DND-41 (cell line): ENCODE measurements at regions not wholly inside any gene's neighbourhood (a gene's known extent, or its start where the extent isn't known, plus 50 kb on each side); places are given as distances from the start of the nearest gene placed in this dataset.

Experiments used
- EZH2 ChIP-seq: IDR thresholded peaks from 3 replicates; pipeline ENCODE4 v1.6.1; 2012; ENCODE audit warnings: borderline replicate concordance, low read depth, mild to moderate bottlenecking, moderate library complexity, low read length, inconsistent platforms; ENCODE audit not compliant: severe bottlenecking
- TF ChIP-seq, protein P1 (sequence below): IDR thresholded peaks from 2 replicates; pipeline ENCODE4 v1.5.1; 2012; ENCODE audit warnings: borderline replicate concordance, low read length, moderate library complexity, mild to moderate bottlenecking; ENCODE audit not compliant: poor library complexity, severe bottlenecking; ENCODE audit errors: extremely low read depth

DNA sequence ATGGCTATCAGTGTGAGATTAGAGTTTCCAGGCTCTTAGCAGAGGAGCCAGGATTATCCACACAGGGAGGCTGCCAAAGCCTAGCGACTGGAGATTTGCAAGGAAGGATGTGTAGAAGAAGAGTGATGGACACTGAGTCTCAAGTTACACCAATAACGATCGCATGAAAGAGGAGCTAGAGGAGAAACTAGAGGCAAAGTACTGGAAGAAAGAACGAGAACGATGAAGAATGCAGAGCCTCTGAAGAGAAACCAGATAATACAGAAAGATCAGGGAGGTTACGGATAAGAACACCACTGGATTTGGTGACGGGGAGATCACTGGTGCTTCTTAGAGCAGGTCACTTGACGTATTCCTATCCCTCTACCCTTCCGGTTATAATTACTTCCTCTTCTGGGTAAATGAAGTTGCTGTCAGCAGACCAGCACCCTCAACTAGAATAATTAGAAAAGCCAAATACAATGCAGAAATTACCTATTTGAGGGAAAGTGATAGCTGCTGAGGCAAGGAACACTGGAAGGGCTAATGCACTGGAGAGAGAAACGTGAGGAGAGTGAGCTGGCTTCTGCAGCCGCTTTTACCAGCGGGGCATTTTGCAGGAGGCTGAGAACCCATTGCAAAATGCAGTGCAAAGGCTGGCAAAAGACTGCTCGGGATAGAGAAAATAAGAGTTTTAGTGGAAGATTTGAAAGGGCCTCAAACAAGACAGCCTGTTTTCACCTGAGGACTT lies 93.1 kb upstream of the HIF1A start:
- TF ChIP-seq, protein P1, sequence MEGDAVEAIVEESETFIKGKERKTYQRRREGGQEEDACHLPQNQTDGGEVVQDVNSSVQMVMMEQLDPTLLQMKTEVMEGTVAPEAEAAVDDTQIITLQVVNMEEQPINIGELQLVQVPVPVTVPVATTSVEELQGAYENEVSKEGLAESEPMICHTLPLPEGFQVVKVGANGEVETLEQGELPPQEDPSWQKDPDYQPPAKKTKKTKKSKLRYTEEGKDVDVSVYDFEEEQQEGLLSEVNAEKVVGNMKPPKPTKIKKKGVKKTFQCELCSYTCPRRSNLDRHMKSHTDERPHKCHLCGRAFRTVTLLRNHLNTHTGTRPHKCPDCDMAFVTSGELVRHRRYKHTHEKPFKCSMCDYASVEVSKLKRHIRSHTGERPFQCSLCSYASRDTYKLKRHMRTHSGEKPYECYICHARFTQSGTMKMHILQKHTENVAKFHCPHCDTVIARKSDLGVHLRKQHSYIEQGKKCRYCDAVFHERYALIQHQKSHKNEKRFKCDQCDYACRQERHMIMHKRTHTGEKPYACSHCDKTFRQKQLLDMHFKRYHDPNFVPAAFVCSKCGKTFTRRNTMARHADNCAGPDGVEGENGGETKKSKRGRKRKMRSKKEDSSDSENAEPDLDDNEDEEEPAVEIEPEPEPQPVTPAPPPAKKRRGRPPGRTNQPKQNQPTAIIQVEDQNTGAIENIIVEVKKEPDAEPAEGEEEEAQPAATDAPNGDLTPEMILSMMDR, result no peak
- TF ChIP-seq EZH2, result no peak
